GM12875 (cell line): ENCODE measurements at regions not wholly inside any gene's neighbourhood (a gene's known extent, or its start where the extent isn't known, plus 50 kb on each side); places are given as distances from the start of the nearest gene placed in this dataset.

Experiments
- H3K4me3 ChIP-seq: one replicate; pipeline ENCODE4 v1.5.1; 2011; ENCODE audit warnings: low read depth, low read length, control low read depth
- TF ChIP-seq, protein P1 (sequence below): IDR thresholded peaks from 2 replicates; pipeline ENCODE4 v1.5.1; 2011; ENCODE audit warnings: low read depth, mild to moderate bottlenecking, control low read depth, inconsistent platforms, low read length, moderate library complexity, borderline replicate concordance; ENCODE audit not compliant: insufficient read depth

DNA sequence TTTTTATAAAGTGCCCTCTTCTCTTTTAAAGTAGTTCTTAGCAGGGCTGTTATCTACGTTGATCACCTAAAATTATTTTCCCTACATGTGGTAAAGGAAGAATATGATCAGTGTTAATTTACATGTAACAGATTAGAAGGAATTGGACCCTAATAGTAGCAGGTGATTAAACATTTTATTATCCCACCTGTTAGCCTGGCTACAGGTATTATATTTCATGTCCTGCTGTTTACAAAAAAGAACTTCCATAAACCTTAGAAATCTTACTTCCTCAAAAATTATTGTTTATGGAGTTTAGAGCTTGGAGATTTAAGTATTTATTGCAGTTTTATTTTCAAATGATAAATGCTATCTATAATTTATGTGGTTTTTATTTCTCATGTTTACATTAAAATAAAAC, 1226.7 kb downstream of the UQCRFS1 start:
- H3K4me3 ChIP-seq = no peak overlapping the region
- TF ChIP-seq, protein P1, sequence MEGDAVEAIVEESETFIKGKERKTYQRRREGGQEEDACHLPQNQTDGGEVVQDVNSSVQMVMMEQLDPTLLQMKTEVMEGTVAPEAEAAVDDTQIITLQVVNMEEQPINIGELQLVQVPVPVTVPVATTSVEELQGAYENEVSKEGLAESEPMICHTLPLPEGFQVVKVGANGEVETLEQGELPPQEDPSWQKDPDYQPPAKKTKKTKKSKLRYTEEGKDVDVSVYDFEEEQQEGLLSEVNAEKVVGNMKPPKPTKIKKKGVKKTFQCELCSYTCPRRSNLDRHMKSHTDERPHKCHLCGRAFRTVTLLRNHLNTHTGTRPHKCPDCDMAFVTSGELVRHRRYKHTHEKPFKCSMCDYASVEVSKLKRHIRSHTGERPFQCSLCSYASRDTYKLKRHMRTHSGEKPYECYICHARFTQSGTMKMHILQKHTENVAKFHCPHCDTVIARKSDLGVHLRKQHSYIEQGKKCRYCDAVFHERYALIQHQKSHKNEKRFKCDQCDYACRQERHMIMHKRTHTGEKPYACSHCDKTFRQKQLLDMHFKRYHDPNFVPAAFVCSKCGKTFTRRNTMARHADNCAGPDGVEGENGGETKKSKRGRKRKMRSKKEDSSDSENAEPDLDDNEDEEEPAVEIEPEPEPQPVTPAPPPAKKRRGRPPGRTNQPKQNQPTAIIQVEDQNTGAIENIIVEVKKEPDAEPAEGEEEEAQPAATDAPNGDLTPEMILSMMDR = no peak

DNA sequence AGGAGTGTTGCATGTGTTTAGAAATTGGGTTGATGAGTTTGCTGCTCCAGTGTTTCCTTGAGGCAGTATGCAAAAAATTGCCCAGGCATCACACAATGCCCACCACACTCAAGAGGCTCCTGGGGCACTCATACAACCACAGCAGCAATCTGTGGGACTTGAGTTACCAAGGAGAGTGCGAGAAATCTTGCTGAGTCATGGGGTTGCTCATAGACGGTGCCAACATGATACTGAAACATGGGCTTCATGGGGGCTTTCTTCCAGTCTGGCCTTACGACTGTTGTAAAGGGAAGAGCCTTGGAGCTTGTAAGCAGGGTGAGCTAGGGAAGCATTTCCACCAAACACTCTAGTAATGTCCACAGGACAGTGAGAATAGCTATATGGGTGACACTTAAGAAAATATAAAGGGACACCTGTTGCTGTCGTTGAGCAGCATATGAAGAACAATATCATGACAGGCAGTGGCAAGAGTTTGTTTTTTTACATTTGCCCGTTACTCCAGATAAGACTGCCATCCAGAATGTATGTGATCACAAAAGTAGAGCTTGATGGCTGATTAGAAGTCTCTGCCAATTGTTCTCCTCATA, 1237.4 kb downstream of the UQCRFS1 start:
- H3K4me3 ChIP-seq = no peak overlapping the region
- TF ChIP-seq, protein P1 = no peak

DNA sequence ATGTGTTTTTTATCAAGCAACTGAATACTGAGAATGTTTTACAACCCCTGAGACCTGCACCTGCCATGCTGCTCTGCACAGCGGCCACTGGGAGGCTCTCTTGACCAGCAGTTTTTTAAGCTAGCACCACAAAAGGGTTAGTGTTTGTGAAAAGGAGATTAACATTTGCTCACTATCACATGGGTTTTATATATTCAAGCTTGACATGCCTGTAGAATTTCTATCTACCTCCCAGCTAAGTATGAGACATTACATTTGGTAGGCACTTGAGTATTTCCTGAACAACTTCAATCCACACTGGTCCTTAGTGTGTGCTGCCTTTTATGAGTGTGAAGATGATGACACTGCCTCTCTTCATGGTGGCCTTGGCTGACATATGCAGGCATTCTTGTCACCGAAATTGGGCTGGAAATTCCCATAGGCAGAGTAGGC, 1238.9 kb downstream of the UQCRFS1 start:
- TF ChIP-seq, protein P1 = peak; percentile 18; the same call in 1 of the 2 replicates
- H3K4me3 ChIP-seq = no peak overlapping the region

DNA sequence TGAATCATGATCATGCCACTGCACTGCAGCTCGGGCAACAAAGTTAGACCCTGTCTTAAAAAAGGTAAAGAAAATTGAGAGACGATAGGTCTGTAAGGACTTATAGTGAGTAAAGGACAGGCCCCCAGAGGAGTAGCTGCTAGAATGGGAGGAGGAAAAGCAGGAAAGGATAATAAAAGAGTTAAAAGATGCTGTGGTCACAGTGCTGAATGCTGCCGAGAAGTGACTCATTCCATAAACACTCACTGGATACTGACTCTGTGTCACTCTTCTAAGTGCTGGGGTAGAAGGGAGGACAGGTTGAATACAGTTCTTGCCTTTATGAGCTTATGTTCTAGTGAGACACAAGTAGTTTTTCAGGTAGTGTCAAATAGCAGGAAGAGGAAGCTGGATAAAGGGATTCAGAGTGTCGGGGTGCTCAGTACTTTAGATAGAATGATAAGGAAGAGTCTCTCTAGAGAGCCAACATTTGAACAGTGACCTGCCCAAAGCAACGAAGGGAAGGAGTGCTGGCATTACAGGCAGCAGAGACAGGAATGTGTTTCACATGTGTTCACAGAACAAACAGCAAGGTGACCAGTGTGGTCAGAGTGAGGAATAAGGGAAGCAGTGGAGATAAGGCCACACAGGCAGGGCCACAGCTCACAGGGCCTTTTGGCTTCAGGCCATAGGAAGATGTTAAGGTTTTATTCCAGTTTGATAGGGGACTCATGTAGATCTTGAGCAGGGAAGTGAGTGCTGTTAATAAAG, 1240.5 kb downstream of the UQCRFS1 start:
- TF ChIP-seq, protein P1 = no peak
- no peak overlapping the region for H3K4me3 ChIP-seq

DNA sequence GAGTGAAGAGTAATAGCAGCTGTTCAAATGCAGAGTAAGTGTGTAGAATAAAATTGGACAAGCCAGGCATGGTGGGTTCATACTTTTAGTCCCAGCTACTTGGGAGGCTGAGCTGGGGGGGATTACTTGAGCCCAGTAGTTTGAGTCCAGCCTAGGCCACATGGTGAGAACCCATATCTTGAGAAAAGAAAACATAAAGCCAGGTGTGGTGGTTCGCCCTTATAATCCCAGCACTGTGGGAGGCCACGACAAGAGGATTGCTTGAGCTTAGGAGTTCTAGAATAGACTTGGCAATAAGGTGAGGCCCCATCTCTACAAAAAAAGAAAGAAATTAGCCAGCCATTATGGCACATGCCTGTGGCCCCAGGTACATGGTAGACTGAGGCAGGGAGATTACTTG, 1241.1 kb downstream of the UQCRFS1 start:
- TF ChIP-seq, protein P1 = no peak
- no peak overlapping the region for H3K4me3 ChIP-seq

DNA sequence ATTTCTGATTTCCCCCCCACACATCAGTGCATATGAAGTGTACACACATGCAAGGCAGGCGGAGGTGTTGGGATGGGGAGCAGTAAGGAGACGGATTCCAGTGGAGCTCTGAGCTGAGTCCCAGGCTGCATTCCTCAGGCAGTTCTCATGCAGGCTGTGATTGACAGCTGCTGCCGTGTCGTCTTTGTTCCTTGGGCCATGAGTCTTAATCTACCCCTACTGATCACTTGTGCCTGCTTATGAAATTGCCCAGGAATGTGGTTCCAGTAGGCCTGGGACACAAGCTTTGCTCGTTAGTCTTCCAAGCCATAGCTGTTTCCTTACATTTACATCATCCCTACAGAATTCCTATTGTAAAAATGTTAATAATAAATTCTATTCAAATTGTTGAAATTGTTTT, 1241.9 kb downstream of the UQCRFS1 start:
- TF ChIP-seq, protein P1 = no peak
- H3K4me3 ChIP-seq = no peak overlapping the region

DNA sequence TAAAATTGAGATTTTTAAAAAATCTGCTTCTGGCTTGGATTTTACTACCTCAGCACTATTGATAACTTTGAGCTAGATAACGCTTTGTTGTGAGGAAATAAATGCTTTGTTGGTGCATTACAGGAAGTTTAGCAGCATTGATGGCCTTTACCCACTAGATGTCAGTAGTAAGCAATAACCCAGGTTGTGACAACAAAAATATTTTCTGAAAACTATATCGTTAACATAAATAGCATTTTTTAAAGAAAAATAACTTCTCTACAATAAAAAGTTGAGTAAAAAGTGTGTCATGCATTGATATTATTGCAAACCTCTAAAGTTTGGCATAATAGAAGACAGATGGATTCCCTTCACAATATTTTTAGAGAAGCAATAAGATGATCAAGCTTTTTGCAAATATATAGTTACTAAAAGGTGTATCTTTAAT, 1246.5 kb downstream of the UQCRFS1 start:
- H3K4me3 ChIP-seq = no peak overlapping the region
- TF ChIP-seq, protein P1 = peak; percentile 37; the same call in 1 of the 2 replicates
